ENCODE measurements at regions not wholly inside any gene's neighbourhood (a gene's known extent, or its start where the extent isn't known, plus 50 kb on each side); places are given as distances from the start of the nearest gene placed in this dataset.
A peak's percentile ranks its signal among the peaks of the same experiment; 100 is the strongest.
"Not testable (repeated sequence)": the region's sequence is repeated elsewhere in the genome, so short reads cannot be mapped to it uniquely, and the experiment has no call there.

DNA sequence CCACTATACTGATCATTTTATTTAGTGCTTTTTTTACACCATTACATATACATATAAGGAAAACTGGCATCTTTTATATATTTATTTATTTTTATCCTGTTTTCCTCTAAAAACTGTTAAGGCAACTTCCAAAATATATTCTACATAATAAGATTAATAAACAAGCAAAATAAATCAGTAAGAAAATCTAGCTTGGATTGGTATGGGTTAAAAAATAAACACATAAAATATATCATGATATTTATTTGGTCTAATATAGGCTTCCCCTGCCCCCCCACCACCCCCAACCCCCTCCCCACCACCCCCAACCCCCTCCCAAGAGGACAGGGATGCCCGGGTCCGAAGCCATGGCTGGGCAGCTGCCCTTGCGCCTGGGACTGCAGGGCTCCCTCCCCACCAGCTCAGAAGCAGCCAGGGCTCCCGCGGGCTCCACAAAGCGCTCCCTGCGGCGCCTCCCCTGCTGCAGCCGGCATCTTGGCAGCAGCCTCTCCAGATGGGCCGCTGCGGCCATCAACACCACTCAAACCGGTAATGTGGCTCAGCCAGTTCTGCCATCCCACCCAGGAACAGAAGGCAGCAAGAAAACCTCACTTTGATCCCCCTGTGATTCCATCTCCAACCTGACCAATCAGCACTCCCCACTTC, 319.3 kb downstream of the SPATA31A6 start:
- H3K4me1 Mint-ChIP-seq (ENCODE audit: low read depth); ATAC-seq; DNase-seq; H3K36me3 Mint-ChIP-seq (ENCODE audit: insufficient read depth); H3K9me3 Mint-ChIP-seq; H3K4me3 Mint-ChIP-seq: not testable (repeated sequence)
- H3K27me3 Mint-ChIP-seq (ENCODE audit: low read depth) = peaks cover 14% of the 10 kb centered on the region

DNA sequence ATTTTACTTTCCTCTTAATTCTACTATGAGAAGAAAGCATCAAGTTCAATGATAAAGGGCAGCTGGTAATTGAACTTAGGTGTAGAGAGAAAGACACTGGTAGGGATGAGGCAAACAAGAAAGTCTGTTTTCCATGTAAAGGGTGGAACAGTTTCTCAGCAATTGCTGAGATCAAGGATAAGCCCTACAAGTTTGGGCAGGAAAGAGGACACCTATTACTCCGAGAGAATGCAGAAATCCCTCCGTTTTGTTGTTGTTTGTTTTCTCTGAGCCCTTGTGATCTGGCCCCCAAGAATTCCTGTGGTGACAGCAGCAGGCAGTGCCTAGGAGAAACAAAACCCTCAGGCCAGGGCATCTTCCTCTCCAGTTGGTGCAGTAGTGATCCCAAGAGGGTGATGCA, 324.7 kb downstream of the SPATA31A6 start:
- not testable (repeated sequence) for H3K9me3 Mint-ChIP-seq; DNase-seq; H3K4me1 Mint-ChIP-seq (ENCODE audit: low read depth); ATAC-seq; H3K36me3 Mint-ChIP-seq (ENCODE audit: insufficient read depth); H3K4me3 Mint-ChIP-seq
- peaks cover 12% of the 10 kb centered on the region for H3K27me3 Mint-ChIP-seq (ENCODE audit: low read depth)

DNA sequence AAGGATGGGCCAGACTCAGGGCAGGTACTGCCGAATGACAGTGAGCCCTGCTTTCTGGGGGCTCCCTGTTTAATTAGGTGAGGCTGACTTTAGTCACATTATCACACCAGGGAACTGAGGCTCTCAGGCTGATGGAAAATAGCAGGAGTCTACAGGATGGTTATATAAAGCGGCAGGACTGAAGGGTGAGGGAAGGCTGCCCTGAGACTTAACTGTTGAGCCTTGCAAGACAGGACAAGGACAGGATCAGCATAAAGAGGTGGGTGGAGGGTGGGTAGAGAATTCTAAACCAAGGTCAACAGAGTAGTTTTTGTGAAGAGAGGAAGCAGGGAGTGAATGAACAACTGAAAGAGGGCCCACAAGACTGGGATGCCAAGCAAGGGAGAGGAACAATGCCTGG, 330.1 kb downstream of the SPATA31A6 start:
- not testable (repeated sequence) for H3K4me3 Mint-ChIP-seq; H3K4me1 Mint-ChIP-seq (ENCODE audit: low read depth); H3K36me3 Mint-ChIP-seq (ENCODE audit: insufficient read depth); H3K9me3 Mint-ChIP-seq; H3K27me3 Mint-ChIP-seq (ENCODE audit: low read depth); ATAC-seq; DNase-seq

DNA sequence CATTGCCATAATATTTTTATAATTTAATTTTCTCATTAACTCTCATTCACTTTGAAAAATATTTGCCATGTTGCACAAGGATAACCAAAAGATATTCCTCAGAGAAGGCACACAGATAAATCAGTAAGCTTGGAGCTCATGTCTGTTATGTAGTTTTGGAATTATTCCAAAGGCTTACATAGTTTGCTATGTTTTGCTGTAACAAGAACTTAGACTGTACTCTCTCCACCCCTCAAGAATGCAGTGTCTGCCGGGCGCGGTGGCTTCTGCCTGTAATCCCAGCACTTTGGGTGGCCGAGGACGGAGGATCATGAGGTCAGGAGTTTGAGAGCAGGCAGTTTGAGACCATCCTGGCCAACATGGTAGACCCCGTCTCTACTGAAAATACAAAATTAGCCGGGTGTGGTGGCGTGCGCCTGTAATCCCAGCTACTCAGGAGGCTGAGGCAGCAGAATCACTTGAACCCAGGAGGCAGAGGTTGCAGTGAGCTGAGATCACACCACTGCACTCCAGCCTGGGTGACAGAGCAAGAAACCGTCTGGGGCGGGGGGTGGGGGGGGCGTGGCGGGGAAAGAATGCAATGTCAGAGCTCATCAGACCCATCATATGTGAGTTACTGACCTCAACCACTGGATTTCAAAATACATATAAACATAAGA, 351.0 kb downstream of the SPATA31A6 start:
- not testable (repeated sequence) for DNase-seq; ATAC-seq; H3K9me3 Mint-ChIP-seq; H3K36me3 Mint-ChIP-seq (ENCODE audit: insufficient read depth); H3K4me1 Mint-ChIP-seq (ENCODE audit: low read depth); H3K27me3 Mint-ChIP-seq (ENCODE audit: low read depth); H3K4me3 Mint-ChIP-seq

DNA sequence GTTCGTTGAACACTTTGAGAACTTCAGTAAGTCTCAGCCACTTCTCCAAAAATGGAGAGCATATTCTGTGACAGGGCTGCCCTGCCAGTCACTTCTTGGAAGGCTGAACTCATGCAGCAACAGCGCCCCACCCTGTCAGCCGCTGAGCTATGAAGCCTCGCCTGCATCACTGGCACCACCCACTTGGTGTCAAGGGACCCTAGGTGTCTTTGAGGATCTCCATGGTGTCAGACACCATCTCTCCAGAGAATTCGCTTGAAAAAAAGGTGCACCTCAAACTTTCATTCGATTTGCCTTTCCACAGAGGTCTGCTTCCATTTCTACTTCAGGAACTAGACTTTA, 351.5 kb downstream of the SPATA31A6 start:
- not testable (repeated sequence) for H3K27me3 Mint-ChIP-seq (ENCODE audit: low read depth); H3K4me1 Mint-ChIP-seq (ENCODE audit: low read depth); H3K36me3 Mint-ChIP-seq (ENCODE audit: insufficient read depth); H3K4me3 Mint-ChIP-seq; DNase-seq; ATAC-seq; H3K9me3 Mint-ChIP-seq

DNA sequence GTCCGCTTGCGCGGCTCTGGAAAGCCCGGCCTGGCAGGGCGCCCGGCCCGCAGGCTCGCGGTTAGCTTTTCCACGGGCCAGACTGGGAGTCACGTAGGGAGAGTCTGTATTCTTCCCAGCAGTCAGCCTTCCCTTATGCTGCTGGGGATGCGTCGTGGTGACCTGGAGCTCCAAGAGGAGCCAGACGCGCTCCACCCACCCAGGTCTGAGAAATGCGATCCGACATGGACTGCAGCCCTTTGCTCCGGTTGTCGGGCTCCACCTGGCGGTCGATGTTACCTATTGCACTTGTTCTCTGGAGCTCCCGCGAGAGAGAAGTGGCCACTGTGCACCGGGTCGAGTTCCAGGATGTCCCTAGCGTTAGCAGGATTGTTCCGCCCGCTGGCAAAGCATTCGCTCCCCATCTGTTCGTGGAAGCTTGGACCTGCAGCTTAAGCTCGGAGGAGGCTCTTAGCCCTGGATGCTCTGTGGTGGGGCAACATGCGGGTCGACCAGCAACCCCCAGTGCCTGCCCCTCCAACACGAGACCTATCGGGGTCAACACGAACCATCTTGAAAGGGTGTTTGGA, 367.4 kb downstream of the SPATA31A6 start:
- not testable (repeated sequence) for H3K4me3 Mint-ChIP-seq; H3K36me3 Mint-ChIP-seq (ENCODE audit: insufficient read depth); H3K9me3 Mint-ChIP-seq; H3K4me1 Mint-ChIP-seq (ENCODE audit: low read depth); H3K27me3 Mint-ChIP-seq (ENCODE audit: low read depth)
- DNase-seq (peak; percentile 2), ATAC-seq (peak; percentile 77 to 80)

DNA sequence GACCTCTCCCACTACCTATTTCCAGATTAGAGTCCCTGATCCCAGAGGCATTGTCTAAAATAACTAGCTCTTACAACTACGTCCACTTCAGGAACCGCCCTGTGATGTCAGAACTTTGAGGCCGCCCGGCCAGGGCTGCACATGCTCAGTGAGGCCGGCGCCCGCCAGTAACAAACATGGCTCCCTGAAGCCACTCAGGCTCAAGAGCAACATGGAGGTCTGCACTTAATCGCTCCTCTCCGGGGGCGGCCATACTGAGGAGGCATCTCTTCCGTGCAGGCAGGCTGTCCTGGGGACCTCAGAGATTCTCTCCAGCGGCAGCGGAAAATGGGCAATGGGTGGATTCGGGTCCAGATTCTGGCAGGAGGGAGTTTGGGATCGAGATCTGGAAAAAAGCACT, 385.1 kb downstream of the SPATA31A6 start:
- DNase-seq; H3K4me3 Mint-ChIP-seq; H3K27me3 Mint-ChIP-seq (ENCODE audit: low read depth): not testable (repeated sequence)

DNA sequence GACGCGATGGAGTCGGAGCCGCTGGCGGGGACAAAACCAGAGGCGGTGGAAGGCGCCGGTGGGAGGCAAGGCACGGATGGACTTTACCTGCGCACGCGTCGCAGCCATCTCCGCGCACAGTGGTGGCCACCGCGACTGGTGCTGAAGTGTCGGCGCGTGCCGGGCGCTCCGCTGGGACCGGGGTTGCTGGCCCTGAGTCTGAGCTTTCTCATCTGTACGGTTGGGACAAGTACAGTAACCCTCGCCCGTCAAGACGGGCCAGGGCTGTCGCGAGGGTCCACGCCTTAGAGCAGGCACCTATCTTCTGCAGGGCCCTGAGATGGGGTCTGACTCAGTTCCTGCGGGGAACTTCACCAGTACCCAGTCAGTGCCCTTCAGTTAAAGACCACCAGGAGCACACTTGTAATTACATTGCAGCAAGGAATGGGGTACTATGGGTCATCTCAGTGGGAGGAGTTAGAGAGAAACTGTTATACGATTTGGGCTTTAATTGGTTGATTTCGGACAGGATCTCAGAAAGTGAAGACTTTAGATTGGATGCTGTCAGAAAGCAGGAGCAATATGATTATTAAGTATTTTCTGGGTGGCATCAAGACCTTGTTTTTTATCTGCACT, 385.6 kb downstream of the SPATA31A6 start:
- not testable (repeated sequence) for H3K36me3 Mint-ChIP-seq (ENCODE audit: insufficient read depth); H3K9me3 Mint-ChIP-seq; H3K4me1 Mint-ChIP-seq (ENCODE audit: low read depth); H3K27me3 Mint-ChIP-seq (ENCODE audit: low read depth); ATAC-seq; H3K4me3 Mint-ChIP-seq
- DNase-seq = peak; percentile 3

More for the DNA sequence above, 385.1 kb downstream of the SPATA31A6 start:
- not testable (repeated sequence) for H3K36me3 Mint-ChIP-seq (ENCODE audit: insufficient read depth); H3K4me1 Mint-ChIP-seq (ENCODE audit: low read depth); ATAC-seq; H3K9me3 Mint-ChIP-seq

DNA sequence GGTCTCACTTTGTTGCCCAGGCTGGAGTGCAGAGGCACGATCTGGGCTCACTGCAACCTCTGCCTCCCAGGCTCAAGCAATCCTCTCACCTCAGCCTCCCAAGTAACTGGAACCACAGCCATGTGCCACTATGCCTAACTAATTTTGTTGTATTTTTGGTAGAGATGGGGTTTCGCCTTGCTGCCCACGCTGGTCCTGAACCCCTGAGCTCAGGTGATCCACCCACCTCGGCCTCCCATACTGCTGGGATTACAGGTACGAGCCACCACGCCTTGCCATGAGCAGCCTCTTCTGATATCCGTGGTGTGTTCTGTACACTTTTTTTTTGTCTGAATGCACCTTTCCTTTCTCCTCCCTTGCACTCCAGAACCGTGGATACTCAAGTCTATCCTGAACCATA, 394.4 kb downstream of the SPATA31A6 start:
- H3K9me3 Mint-ChIP-seq; H3K27me3 Mint-ChIP-seq (ENCODE audit: low read depth); H3K4me1 Mint-ChIP-seq (ENCODE audit: low read depth); H3K36me3 Mint-ChIP-seq (ENCODE audit: insufficient read depth); ATAC-seq; H3K4me3 Mint-ChIP-seq; DNase-seq: not testable (repeated sequence)

All from activated T-cell treated with anti-CD3 and anti-CD28 coated beads, Interleukin-2, amount 50 U/mL, for 4 hours (primary cell).